Breast epithelium (tissue), 3 donors: ENCODE measurements at regions not wholly inside any gene's neighbourhood (a gene's known extent, or its start where the extent isn't known, plus 50 kb on each side); places are given as distances from the start of the nearest gene placed in this dataset.

Source experiments
- POLR2A ChIP-seq: fragments of 450-650 bp; IDR thresholded peaks from one replicate; pipeline ENCODE4 v1.6.1; 2016; ENCODE audit warnings: antibody characterized with exemption, mild to moderate bottlenecking, moderate library complexity
- POLR2AphosphoS5 ChIP-seq, 3 donors: sonication (generic); formaldehyde crosslinking; IDR thresholded peaks; one replicate each; pipeline ENCODE4 v1.6.1; 2017; ENCODE audit warnings: antibody characterized with exemption in 3 of 3
- TF ChIP-seq, protein P1 (sequence below), 3 donors: fragments of 450-650 bp; IDR thresholded peaks; one replicate each; pipeline ENCODE4 v1.5.1; 2016 to 2017; ENCODE audit warnings: antibody characterized with exemption in 3 of 3, mild to moderate bottlenecking in 3 of 3, moderate library complexity in 3 of 3

- no peak for TF ChIP-seq POLR2AphosphoS5 (IDR thresholded peaks at IDR 0.05)
- TF ChIP-seq, protein P1, sequence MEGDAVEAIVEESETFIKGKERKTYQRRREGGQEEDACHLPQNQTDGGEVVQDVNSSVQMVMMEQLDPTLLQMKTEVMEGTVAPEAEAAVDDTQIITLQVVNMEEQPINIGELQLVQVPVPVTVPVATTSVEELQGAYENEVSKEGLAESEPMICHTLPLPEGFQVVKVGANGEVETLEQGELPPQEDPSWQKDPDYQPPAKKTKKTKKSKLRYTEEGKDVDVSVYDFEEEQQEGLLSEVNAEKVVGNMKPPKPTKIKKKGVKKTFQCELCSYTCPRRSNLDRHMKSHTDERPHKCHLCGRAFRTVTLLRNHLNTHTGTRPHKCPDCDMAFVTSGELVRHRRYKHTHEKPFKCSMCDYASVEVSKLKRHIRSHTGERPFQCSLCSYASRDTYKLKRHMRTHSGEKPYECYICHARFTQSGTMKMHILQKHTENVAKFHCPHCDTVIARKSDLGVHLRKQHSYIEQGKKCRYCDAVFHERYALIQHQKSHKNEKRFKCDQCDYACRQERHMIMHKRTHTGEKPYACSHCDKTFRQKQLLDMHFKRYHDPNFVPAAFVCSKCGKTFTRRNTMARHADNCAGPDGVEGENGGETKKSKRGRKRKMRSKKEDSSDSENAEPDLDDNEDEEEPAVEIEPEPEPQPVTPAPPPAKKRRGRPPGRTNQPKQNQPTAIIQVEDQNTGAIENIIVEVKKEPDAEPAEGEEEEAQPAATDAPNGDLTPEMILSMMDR (IDR thresholded peaks at IDR 0.05) = no peak
- no peak for TF ChIP-seq POLR2A
Observed at GRCh38 chr20:39394461-39394860, 432.3 kb downstream of the DHX35 start.
